Body of pancreas (tissue), 4 donors: ENCODE measurements at regions not wholly inside any gene's neighbourhood (a gene's known extent, or its start where the extent isn't known, plus 50 kb on each side); places are given as distances from the start of the nearest gene placed in this dataset.
A peak's percentile ranks its signal among the peaks of the same experiment; 100 is the strongest.

ENCODE experiments used
- ATAC-seq: fragments of 150-250 bp; one replicate; pipeline ENCODE4 v1.9.1; 2016
- DNase-seq, 4 donors: peaks; one replicate each; pipeline ENCODE4 v3.0.0-alpha.2; 2019
- H3K27ac ChIP-seq, 4 donors: fragments of 200-600 bp; sonication (generic); 1 replicate in 3 of 4; 2 replicates in 1 of 4; pipeline versions ENCODE4 v1.5.1 to v1.6.1; 2016 to 2019; ENCODE audit warnings: mild to moderate bottlenecking in 1 of 4, mixed read lengths in 1 of 4, moderate library complexity in 1 of 4
- H3K27me3 ChIP-seq, 2 donors: fragments of 200-600 bp; sonication (generic); one replicate each; pipeline ENCODE4 v1.6.0; 2016; ENCODE audit warnings: mild to moderate bottlenecking in 1 of 2
- H3K36me3 ChIP-seq, 2 donors: fragments of 200-600 bp; sonication (generic); replicated peaks in 1 of 2; 2 replicates each; pipeline ENCODE4 v1.5.1; 2016; ENCODE audit warnings: low read depth in 2 of 2; ENCODE audit not compliant: insufficient read depth in 1 of 2
- H3K4me1 ChIP-seq: fragments of 200-600 bp; sonication (generic); one replicate; pipeline ENCODE4 v1.6.0; 2016
- H3K4me3 ChIP-seq, 2 donors: fragments of 200-600 bp; sonication (generic); 1 replicate in 1 of 2; 2 replicates in 1 of 2; pipeline ENCODE4 v1.5.1; 2016 to 2019
- H3K9me3 ChIP-seq, 3 donors: fragments of 200-600 bp; sonication (generic); 1 replicate in 2 of 3; 2 replicates in 1 of 3; pipeline ENCODE4 v1.5.1; 2016
- POLR2A ChIP-seq, 3 donors: fragments of 450-650 bp; IDR thresholded peaks; one replicate each; pipeline ENCODE4 v1.6.1; 2016; ENCODE audit warnings: antibody characterized with exemption in 3 of 3, mild to moderate bottlenecking in 2 of 3
- WGBS, 2 donors: methylation state at CpG; one replicate each; pipeline ENCODE4 v1.1.5; 2017; 5-methylcytosine and 5-hydroxymethylcytosine counted together
- intact Hi-C: fragments of 100-400 bp; cut with DNase I; formaldehyde crosslinking; loops from one replicate; pipeline ENCODE4 v1.15.1; 2023
- TF ChIP-seq, protein P1 (sequence below), 7 experiments: fragments of 450-650 bp in 4 of 7; fragments of 200-600 bp in 3 of 7; sonication (generic) in 3 of 7; IDR thresholded peaks; one replicate each; pipeline ENCODE4 v1.5.1; 2016 to 2019; ENCODE audit warnings: antibody characterized with exemption in 7 of 7

DNA sequence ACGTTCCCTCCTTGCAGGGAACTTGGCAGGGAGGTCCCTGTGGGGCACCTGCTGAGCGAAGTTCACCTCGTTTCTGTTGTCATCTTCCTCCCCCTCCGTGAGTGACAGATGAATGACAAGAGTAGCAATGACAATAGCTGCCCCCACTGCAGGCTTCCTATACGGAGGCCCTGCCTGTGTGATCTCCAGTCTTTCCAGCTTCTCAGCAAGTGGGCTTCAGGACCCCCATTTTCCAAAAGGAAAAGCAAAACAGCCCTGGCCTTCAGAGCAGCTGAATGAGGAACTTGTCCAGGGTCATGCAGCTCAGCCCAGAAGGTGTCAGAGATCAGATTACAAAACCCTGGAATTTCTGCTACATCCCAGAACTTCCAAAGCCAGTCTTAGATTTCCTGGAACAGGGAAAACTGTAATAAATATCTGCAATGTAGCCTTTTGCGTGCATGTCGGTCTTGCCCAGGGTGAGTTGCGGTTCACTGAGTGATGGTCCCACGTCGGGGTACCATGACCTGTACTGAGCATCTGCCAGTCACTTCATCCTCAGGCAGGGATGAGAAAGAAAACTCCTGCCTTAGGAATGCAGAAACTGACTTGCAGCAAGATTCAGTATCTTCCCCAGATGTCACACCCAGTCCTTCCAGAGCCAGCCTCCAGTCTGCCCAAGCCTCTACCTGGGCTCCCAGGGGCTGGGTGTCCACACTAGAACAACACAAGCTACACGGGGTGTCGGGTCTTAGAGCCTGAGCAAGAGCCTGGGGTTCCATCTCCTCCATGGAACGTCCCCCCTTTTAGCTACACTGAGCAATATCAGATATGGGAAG is 1457.0 kb downstream of the BRD1 start:
- H3K27me3 ChIP-seq, result no peaks in the 10 kb centered on the region
- intact Hi-C loops, result no loop called here
- no peak for DNase-seq
- no peak for ATAC-seq
- 46 to 55% methylated on average over 12 to 13 of the region's 13 CpGs for WGBS, 2 donors
- H3K4me1 ChIP-seq, result peaks cover 11% of the 10 kb centered on the region
- H3K27ac ChIP-seq, result no peak overlapping the region
- TF ChIP-seq, protein P1, sequence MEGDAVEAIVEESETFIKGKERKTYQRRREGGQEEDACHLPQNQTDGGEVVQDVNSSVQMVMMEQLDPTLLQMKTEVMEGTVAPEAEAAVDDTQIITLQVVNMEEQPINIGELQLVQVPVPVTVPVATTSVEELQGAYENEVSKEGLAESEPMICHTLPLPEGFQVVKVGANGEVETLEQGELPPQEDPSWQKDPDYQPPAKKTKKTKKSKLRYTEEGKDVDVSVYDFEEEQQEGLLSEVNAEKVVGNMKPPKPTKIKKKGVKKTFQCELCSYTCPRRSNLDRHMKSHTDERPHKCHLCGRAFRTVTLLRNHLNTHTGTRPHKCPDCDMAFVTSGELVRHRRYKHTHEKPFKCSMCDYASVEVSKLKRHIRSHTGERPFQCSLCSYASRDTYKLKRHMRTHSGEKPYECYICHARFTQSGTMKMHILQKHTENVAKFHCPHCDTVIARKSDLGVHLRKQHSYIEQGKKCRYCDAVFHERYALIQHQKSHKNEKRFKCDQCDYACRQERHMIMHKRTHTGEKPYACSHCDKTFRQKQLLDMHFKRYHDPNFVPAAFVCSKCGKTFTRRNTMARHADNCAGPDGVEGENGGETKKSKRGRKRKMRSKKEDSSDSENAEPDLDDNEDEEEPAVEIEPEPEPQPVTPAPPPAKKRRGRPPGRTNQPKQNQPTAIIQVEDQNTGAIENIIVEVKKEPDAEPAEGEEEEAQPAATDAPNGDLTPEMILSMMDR (IDR thresholded peaks at IDR 0.05), result no peak
- TF ChIP-seq POLR2A (IDR thresholded peaks at IDR 0.05), result no peak
- no peaks in the 10 kb centered on the region for H3K9me3 ChIP-seq
- no peak overlapping the region for H3K4me3 ChIP-seq
- H3K36me3 ChIP-seq, result no peaks in the 10 kb centered on the region

DNA sequence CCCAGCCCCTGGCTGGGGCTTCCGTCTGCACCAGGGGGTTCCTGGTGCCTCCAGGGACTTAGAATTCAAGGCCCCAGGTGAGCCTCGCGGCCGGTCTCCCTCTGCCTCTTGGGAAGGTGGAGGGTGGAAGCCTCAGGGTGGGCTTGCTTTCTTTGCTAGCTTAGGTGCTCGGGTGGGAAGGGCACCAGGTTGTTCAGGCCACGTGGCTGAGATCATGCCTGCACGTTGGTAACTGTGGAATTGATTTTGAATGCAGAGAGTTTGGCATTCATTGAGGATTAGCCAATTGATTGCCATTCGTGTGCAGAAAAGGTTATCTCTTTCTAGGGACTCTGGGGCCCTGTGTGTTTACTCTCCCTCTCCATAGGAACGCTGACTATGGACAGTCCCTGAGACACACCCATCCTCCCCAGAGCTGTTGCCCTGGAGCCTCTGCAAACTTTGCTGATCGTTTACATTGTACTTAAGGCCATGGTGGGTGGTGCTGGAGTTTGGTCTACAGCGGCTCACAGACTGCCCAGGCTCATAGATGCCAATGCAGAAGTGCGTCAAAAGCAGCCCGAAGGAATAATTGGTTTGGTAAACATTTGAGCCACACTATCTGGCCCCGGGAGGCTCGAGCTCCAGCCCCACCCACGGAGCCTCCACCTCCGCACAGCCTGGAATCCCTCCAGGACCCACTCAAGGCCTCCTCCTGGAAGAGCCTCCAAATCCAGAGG is 1457.7 kb downstream of the BRD1 start:
- intact Hi-C loops, result no loop called here
- peaks cover 11% of the 10 kb centered on the region for H3K4me1 ChIP-seq
- H3K4me3 ChIP-seq, result no peak overlapping the region
- TF ChIP-seq, protein P1 (IDR thresholded peaks at IDR 0.05), result no peak
- no peak for TF ChIP-seq POLR2A (IDR thresholded peaks at IDR 0.05)
- ATAC-seq (no peak), DNase-seq (peak in 1 of 4 donors; percentile 11)
- H3K9me3 ChIP-seq, result no peaks in the 10 kb centered on the region
- no peaks in the 10 kb centered on the region for H3K27me3 ChIP-seq
- no peaks in the 10 kb centered on the region for H3K36me3 ChIP-seq
- H3K27ac ChIP-seq, result no peak overlapping the region
- 13 to 14% methylated on average over 15 to 17 of the region's 17 CpGs for WGBS, 2 donors

DNA sequence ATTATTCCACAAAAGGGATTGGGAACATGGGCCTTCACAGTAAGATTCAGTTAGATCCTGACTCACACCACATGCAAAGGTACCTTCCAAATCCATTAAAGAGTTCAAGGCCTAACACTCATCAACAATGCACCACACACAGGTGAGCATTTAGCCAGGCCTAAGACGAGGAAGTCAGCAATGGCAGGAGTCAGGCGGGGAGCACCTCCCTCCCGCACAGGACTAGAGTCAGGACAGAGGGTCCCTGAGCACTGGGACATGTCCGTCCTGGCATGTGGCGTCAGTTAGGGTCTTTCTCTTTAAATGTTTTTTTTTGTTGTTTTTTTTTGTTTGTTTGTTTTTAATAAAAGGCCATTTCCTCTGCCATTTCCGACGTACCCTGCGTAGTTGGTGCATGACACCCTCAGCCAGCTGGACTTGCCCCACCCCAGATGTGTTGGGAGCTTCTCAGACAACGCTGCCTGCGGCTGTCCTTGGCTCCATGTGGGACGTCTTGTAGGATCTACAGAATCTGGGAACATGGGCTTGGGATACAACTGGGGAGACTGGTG is 1458.6 kb downstream of the BRD1 start:
- no peak for DNase-seq
- intact Hi-C loops, result no loop called here
- H3K36me3 ChIP-seq, result no peaks in the 10 kb centered on the region
- no peak overlapping the region for H3K27ac ChIP-seq
- H3K27me3 ChIP-seq, result no peaks in the 10 kb centered on the region
- no peaks in the 10 kb centered on the region for H3K9me3 ChIP-seq
- no peak overlapping the region for H3K4me3 ChIP-seq
- H3K4me1 ChIP-seq, result peaks cover 11% of the 10 kb centered on the region
- no peak for ATAC-seq
- 66 to 67% methylated on average over 11 of the region's 11 CpGs for WGBS, 2 donors
- TF ChIP-seq POLR2A (IDR thresholded peaks at IDR 0.05), result no peak
- TF ChIP-seq, protein P1 (IDR thresholded peaks at IDR 0.05), result no peak

DNA sequence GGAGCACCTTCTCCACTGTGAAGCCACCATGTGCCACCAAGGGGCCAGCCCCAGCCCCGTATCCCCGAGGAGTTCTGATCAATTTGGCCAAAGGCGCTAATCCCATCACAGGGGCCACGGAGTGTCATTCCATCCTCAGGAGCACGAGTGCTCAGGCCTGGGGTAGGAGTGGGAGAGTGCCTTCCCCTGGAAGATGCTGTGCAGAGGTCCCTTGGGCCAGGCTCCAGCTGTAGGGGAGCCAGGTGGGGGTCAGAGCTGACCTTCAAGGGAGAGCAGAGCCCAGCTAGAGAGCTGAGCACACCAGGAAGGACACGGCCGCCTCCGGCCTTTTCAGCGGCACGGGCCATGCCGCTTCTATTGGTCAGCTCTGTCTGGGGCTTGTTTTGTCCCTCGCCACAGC is 1459.9 kb downstream of the BRD1 start:
- H3K4me3 ChIP-seq, result no peak overlapping the region
- no peak for ATAC-seq
- H3K9me3 ChIP-seq, result no peaks in the 10 kb centered on the region
- H3K27me3 ChIP-seq, result no peaks in the 10 kb centered on the region
- no peaks in the 10 kb centered on the region for H3K36me3 ChIP-seq
- DNase-seq, result no peak
- TF ChIP-seq POLR2A (IDR thresholded peaks at IDR 0.05), result no peak
- TF ChIP-seq, protein P1 (IDR thresholded peaks at IDR 0.05), result no peak
- H3K4me1 ChIP-seq, result peaks cover 11% of the 10 kb centered on the region
- 75 to 80% methylated on average over 12 of the region's 12 CpGs for WGBS, 2 donors
- no peak overlapping the region for H3K27ac ChIP-seq
- intact Hi-C loops, result no loop called here
